ENCODE measurements at regions not wholly inside any gene's neighbourhood (a gene's known extent, or its start where the extent isn't known, plus 50 kb on each side); places are given as distances from the start of the nearest gene placed in this dataset.
"Not testable (repeated sequence)": the region's sequence is repeated elsewhere in the genome, so short reads cannot be mapped to it uniquely, and the experiment has no call there.

GRCh38 chr22:47324435-47324990, 562.1 kb downstream of the TBC1D22A start:
- no peak for DNase-seq

GRCh38 chr22:47323518-47323917, 561.1 kb downstream of the TBC1D22A start:
- DNase-seq, result no peak

- no peak for DNase-seq
Measured at GRCh38 chr22:47322854-47323253, 560.4 kb downstream of the TBC1D22A start.

DNA sequence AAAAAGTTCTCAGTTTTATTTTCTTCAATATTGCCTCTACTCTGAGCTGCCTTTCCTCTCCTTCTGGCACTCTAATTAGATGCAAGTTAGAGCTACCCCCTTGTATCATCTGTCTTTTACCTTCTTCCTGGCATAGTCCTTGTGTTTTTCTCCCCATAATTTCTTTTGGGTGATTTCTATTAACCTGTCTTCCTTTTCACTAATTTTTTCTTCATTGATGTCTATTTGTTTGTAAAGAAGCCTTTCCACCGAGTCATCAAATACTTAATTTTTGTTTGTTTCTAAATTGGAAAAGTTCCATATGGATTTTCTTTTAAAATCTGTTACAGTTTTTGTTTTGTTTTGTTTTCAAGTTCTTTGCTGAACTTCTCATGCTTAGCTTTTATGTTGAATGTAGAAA, 558.1 kb downstream of the TBC1D22A start:
- no peak for DNase-seq

- no peak for DNase-seq
Measured at GRCh38 chr22:47318041-47318737, 555.7 kb downstream of the TBC1D22A start.

DNA sequence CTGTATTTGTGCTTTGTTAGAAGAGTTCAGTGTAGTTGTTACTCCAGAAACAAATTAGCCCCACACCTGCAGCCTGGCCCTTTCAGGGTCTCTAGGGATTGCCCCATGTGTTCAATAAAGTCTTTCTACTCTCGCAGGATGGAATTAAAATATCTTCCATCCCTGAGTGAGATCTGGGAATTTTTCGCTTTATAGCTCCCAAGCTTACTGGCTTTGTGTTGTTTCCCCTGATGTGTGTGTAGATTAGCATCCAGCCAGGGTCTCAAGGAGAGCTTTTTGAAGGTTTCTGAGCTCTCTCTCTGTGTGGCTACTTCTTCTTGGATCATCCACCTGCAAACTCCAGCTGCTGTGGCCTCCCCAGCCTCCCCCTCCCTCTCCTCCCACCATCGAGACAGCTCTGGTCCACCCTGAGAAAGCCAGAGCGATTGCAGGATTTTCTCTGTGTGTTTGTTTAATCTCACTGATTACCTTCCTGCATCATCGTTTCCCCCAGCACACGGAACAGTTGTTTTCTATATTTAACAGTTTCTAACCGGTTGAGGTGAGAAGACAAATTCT, 553.5 kb downstream of the TBC1D22A start:
- no peak for DNase-seq

DNA sequence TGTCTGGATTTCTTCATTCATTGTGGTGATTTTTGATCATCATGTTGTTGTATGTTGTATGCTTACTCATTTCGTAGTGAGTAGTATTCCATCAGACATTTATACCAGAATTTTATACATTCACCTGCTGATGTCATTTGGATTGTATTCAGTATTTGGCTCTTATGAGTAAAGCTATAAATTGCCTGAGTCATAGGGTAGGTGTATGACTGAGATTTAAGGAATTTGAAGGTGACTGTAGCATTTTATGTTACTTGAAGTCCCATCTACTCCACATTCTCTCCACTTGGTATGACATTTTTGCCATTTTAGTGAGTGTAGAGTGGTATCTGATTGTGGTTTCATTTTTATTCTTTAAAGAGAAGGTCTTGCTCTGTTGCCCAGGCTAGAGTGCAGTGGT, 548.2 kb downstream of the TBC1D22A start:
- DNase-seq, result no peak

GRCh38 chr22:47309946-47310345, 547.5 kb downstream of the TBC1D22A start:
- DNase-seq, result no peak

- no peak for DNase-seq
Measured at GRCh38 chr22:47309476-47309875, 547.0 kb downstream of the TBC1D22A start.

- DNase-seq, result no peak
Measured at GRCh38 chr22:47308886-47309285, 546.4 kb downstream of the TBC1D22A start.

DNA sequence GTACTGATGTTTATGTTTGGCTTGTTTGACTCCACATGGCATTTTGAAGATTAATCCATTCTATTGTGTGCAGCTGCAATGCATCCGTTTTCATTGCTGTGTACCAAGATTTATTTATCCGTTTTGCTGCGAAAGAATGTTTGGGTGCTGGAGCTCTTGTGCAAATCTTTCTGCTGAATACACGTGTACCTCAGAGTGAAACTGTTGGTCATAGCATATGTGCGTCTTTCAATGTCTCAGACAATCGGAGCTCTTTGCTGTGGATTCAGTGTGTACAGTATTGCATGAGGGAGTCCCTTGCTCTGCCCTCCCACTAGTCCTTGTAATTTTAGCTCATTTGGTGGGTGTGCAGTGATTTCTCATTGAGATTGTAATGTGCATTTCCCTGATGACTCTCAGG, 545.4 kb downstream of the TBC1D22A start:
- no peak for DNase-seq

DNA sequence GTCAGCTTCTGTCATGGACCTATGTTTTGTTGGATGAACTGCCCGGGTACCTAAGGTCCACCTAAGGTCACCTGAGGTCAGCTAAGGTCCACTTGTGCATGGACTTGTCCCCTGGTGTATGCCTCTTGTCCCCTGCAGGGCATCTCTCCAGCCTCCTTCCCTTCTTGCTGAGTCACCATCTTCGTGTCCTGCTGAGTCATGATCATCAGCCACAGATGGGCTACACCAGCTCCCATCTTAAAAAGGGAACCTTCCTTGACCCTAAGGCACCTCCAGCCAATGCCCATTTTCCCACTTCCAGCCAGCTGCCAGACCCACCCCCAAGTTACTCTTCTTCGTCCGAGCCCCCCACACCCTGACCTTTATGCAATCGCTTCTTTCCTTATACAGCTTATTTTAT, 544.9 kb downstream of the TBC1D22A start:
- DNase-seq, result no peak

GRCh38 chr22:47304854-47305253, 542.4 kb downstream of the TBC1D22A start:
- no peak for DNase-seq

DNA sequence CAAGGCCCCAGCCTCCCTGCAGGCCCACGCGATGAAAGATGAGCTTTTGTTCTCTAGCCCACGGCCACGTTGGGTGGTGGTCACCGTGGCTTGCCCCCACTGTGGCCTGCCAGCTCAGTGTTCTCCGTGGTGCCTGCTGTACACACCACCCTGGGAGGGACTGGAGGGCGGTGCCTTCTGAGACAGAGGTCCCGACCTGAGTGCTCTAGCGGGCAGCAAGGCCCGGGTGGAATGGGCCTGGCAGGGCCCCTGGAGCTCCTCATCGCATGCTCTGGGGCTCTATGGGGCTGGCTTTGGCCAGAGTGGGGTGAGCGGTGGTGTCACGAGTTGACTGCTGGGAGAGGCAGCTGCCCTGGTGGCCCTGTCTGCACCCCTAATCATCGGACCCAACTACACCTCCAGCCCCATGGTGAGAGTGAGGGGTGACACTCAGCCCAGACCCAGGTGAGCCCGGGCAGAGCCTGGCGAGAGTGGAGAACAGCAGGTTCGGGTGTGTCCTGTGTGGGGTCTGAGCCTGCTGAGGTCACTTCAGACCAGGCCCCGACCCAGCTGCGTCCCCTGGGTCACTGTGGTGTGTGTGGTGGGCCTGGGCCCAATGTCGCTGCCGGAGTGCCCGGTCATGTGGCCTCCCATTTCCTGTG, 541.9 kb downstream of the TBC1D22A start:
- DNase-seq, result no peak

- DNase-seq, result no peak
Measured at GRCh38 chr22:47303161-47303890, 540.9 kb downstream of the TBC1D22A start.

DNA sequence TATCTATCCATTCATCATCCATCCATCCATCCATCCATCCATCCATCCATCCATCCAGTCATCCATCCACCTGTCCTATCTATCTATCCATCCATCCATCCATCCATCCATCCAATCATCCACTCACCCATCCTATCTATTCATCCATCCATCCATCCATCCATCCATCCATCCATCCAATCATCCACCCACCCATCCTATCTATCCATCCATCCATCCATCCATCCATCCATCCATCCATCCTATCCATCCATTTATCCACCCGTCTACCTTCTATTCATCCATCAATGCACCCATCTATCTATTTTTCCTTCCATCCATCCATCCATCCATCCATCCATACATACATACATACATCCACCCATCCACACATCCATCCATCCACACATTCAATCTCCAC, 540.1 kb downstream of the TBC1D22A start:
- not testable (repeated sequence) for DNase-seq

DNA sequence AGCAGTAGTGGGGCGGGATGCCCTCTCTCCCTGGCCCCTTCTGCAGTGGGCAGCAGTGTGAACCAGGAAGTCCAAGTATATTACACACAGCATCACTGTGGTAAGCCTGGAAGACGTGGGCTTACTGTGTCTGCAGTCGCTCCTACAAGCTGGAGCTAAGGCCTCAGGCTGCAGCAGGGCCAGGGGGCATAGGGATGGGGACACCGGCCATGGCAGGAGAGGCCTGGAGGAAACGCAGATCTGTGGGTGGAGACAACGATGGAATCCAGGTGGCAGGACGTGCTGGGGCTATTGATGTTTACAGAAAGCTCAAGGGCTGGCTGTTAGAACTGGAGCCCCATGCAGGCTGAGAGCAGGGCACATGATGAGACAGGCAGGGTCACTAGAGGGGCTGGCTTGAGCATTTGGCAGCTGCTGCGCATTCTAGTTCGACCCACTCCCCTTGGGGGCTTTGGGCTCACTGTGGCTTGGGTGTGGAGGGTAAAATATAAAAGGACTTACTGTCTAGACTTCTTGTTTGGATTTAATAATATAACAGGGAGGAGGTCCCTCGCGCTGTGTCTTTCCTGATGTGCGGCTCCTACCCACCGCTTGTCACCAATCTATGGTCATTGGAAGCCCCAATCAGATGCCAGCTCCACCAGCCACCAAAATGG, 539.5 kb downstream of the TBC1D22A start:
- peak in 1 of 2 experiments; percentile 2 for DNase-seq

GRCh38 chr22:47300698-47301405, 538.4 kb downstream of the TBC1D22A start:
- no peak for DNase-seq

GRCh38 chr22:47299863-47300697, 537.6 kb downstream of the TBC1D22A start:
- DNase-seq, result no peak

DNA sequence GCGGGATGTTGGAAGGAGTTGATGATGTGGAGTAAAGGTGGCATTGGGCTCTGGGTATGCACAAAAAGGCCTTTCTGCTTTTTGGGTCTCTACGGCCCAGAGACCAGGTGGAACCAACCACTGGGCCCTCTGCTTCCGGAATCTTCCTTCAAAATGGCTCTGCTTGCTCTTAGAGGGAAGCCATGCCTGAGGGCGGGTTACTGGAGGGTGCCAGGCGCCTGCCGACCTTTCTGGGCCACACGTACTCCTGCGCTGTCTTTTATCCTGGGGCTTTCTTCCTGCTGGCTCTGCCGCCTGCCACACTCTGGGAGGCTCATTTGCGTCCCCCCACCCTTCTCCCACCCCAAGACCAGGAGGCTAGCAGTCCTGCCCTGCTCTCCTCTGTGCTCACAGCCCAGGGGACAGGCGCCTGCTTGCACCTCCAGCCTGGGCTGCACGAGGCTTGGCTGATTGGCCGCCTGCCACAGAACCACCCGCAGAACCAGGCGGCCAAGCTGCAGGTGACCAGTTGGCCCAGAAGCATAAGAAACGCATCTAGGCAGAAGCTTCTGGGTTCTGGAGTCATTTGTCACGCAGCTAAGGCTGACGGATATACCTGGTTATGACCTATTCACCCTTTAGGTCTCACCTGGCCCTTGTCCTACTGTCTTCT, 536.9 kb downstream of the TBC1D22A start:
- DNase-seq, result no peak

Data from activated T-cell treated with anti-CD3 and anti-CD28 coated beads, Interleukin-2, amount 50 U/mL, for 48 hours (primary cell).